H9 (cell line): ENCODE measurements at regions not wholly inside any gene's neighbourhood (a gene's known extent, or its start where the extent isn't known, plus 50 kb on each side); places are given as distances from the start of the nearest gene placed in this dataset.

Source experiments
- DNase-seq: peaks from one replicate; pipeline ENCODE4 v3.0.0-alpha.2; 2017
- H2AFZ ChIP-seq: one replicate; pipeline ENCODE4 v1.6.1; 2013; ENCODE audit warnings: mild to moderate bottlenecking, low read length, control low read depth, moderate library complexity
- H2AK5ac ChIP-seq: 2 replicates; pipeline ENCODE4 v1.6.1; 2013; ENCODE audit warnings: low read length, control low read depth, mixed read lengths; ENCODE audit not compliant: insufficient read length
- H2BK120ac ChIP-seq: one replicate; pipeline ENCODE4 v1.6.1; 2013; ENCODE audit warnings: low read depth, mild to moderate bottlenecking, low read length, control low read depth, inconsistent platforms; ENCODE audit not compliant: poor library complexity, severe bottlenecking
- H2BK12ac ChIP-seq: 2 replicates; pipeline ENCODE4 v1.6.1; 2013; ENCODE audit warnings: low read length, control low read depth, mixed read lengths, low read depth; ENCODE audit not compliant: insufficient read length
- H2BK15ac ChIP-seq: 2 replicates; pipeline ENCODE4 v1.6.1; 2013; ENCODE audit warnings: low read depth, low read length, control low read depth
- H2BK20ac ChIP-seq: one replicate; pipeline ENCODE4 v1.6.1; 2013; ENCODE audit warnings: low read depth, mild to moderate bottlenecking, low read length, control low read depth, inconsistent platforms; ENCODE audit not compliant: poor library complexity, severe bottlenecking
- H2BK5ac ChIP-seq: 2 replicates; pipeline ENCODE4 v1.6.1; 2013; ENCODE audit warnings: low read length, control low read depth, mixed read lengths; ENCODE audit not compliant: insufficient read length
- H3K14ac ChIP-seq: 2 replicates; pipeline ENCODE4 v1.6.1; 2013; ENCODE audit warnings: low read length, control low read depth; ENCODE audit not compliant: insufficient read depth
- H3K18ac ChIP-seq: 2 replicates; pipeline ENCODE4 v1.6.1; 2013; ENCODE audit warnings: low read depth, mild to moderate bottlenecking, mixed read lengths, low read length, control low read depth; ENCODE audit not compliant: insufficient read length
- H3K23ac ChIP-seq: 2 replicates; pipeline ENCODE4 v1.6.1; 2013; ENCODE audit warnings: low read length, control low read depth, mixed read lengths, low read depth; ENCODE audit not compliant: insufficient read length
- H3K23me2 ChIP-seq: 2 replicates; pipeline ENCODE4 v1.6.1; 2013; ENCODE audit warnings: low read depth, mild to moderate bottlenecking, mixed read lengths, low read length, control low read depth; ENCODE audit not compliant: insufficient read length, poor library complexity, severe bottlenecking
- H3K27ac ChIP-seq: 2 replicates; pipeline ENCODE4 v1.5.1; 2013; ENCODE audit warnings: low read length, control low read depth, mixed read lengths, low read depth; ENCODE audit not compliant: insufficient read length
- H3K27me3 ChIP-seq: 2 replicates; pipeline ENCODE4 v1.6.1; 2013; ENCODE audit warnings: low read length, control low read depth, inconsistent platforms; ENCODE audit not compliant: insufficient read depth
- H3K4ac ChIP-seq: 2 replicates; pipeline ENCODE4 v1.6.1; 2013; ENCODE audit warnings: low read depth, mild to moderate bottlenecking, control low read depth, inconsistent platforms, low read length, moderate library complexity
- H3K4me1 ChIP-seq: 2 replicates; pipeline ENCODE4 v1.6.1; 2013; ENCODE audit warnings: low read length, control low read depth, inconsistent platforms; ENCODE audit not compliant: insufficient read depth
- H3K4me2 ChIP-seq: 2 replicates; pipeline ENCODE4 v1.6.1; 2013; ENCODE audit warnings: low read length, control low read depth, mixed read lengths; ENCODE audit not compliant: insufficient read length, insufficient read depth
- H3K56ac ChIP-seq: 2 replicates; pipeline ENCODE4 v1.6.1; 2013; ENCODE audit warnings: low read depth, mild to moderate bottlenecking, mixed read lengths, low read length, control low read depth; ENCODE audit not compliant: insufficient read length
- H3K79me1 ChIP-seq: 2 replicates; pipeline ENCODE4 v1.6.1; 2013; ENCODE audit warnings: low read depth, mild to moderate bottlenecking, moderate library complexity, low read length, control low read depth, inconsistent platforms; ENCODE audit not compliant: insufficient read depth, poor library complexity, severe bottlenecking
- H3K79me2 ChIP-seq: 2 replicates; pipeline ENCODE4 v1.6.1; 2013; ENCODE audit warnings: low read length, control low read depth, inconsistent platforms; ENCODE audit not compliant: insufficient read depth
- H3K9ac ChIP-seq: 2 replicates; pipeline ENCODE4 v1.6.1; 2013; ENCODE audit warnings: low read length, control low read depth, mixed read lengths; ENCODE audit not compliant: insufficient read length; ENCODE audit errors: extremely low read depth
- H3K9me3 ChIP-seq: one replicate; pipeline ENCODE4 v1.6.1; 2013; ENCODE audit warnings: low read depth, low read length, inconsistent platforms; ENCODE audit not compliant: control insufficient read depth
- H3T11ph ChIP-seq: one replicate; pipeline ENCODE4 v1.6.1; 2013; ENCODE audit warnings: mild to moderate bottlenecking, low read length, control low read depth, inconsistent platforms
- H4K20me1 ChIP-seq: one replicate; pipeline ENCODE4 v1.6.1; 2013; ENCODE audit not compliant: control insufficient read depth, insufficient read length, insufficient read depth
- H4K5ac ChIP-seq: 2 replicates; pipeline ENCODE4 v1.6.1; 2013; ENCODE audit warnings: low read depth, mild to moderate bottlenecking, mixed read lengths, low read length, control low read depth; ENCODE audit not compliant: insufficient read length
- H4K8ac ChIP-seq: replicated peaks from 2 replicates; pipeline ENCODE4 v1.6.1; 2013; ENCODE audit warnings: low read length, control low read depth, mixed read lengths, low read depth; ENCODE audit not compliant: insufficient read length
- H4K91ac ChIP-seq: 2 replicates; pipeline ENCODE4 v1.6.1; 2013; ENCODE audit warnings: low read depth, mild to moderate bottlenecking, moderate library complexity, mixed read lengths, low read length, control low read depth; ENCODE audit not compliant: insufficient read length
- H3K27ac Mint-ChIP-seq, 3 experiments: 2 replicates in 2 of 3; 3 replicates in 1 of 3; pipeline ENCODE4 v1.8.0; 2020 to 2021; ENCODE audit warnings: mixed read lengths in 3 of 3, mild to moderate bottlenecking in 1 of 3, moderate library complexity in 1 of 3
- H3K27me3 Mint-ChIP-seq: 2 replicates; pipeline ENCODE4 v1.8.0; 2021; ENCODE audit warnings: low read depth, mild to moderate bottlenecking, moderate library complexity, mixed read lengths
- H3K36me3 Mint-ChIP-seq, 3 experiments: 2 replicates in 2 of 3; 3 replicates in 1 of 3; pipeline ENCODE4 v1.8.0; 2020 to 2021; ENCODE audit warnings: low read depth in 3 of 3, mixed read lengths in 3 of 3; ENCODE audit not compliant: insufficient read depth in 1 of 3
- H3K4me1 Mint-ChIP-seq, 2 experiments: 2 replicates each; pipeline ENCODE4 v1.8.0; 2020; ENCODE audit warnings: mixed read lengths in 2 of 2
- H3K4me3 Mint-ChIP-seq, 2 experiments: 2 replicates in 1 of 2; 3 replicates in 1 of 2; pipeline ENCODE4 v1.8.0; 2020 to 2021; ENCODE audit warnings: mild to moderate bottlenecking in 2 of 2, mixed read lengths in 2 of 2, moderate library complexity in 1 of 2
- H3K9me3 Mint-ChIP-seq, 2 experiments: 2 replicates in 1 of 2; 3 replicates in 1 of 2; pipeline ENCODE4 v1.8.0; 2020; ENCODE audit warnings: mild to moderate bottlenecking in 2 of 2, mixed read lengths in 2 of 2, moderate library complexity in 1 of 2
- WGBS: extraction: QIAGEN DNeasy Blood & Tissue Kit; methylation state at CpG from one replicate; pipeline ENCODE4 v1.1.7; 2013; ENCODE audit warnings: missing lambda C conversion rate, low lambda C conversion rate, mixed read lengths; ENCODE audit not compliant: insufficient read length; ENCODE audit errors: extremely low coverage; 5-methylcytosine and 5-hydroxymethylcytosine counted together
- TF ChIP-seq, protein P1 (sequence below): fragments of 200-600 bp; sonication (generic); conservative IDR thresholded peaks from 3 replicates; pipeline ENCODE4 v1.8.0; 2021; ENCODE audit warnings: antibody characterized with exemption, mild to moderate bottlenecking

DNA sequence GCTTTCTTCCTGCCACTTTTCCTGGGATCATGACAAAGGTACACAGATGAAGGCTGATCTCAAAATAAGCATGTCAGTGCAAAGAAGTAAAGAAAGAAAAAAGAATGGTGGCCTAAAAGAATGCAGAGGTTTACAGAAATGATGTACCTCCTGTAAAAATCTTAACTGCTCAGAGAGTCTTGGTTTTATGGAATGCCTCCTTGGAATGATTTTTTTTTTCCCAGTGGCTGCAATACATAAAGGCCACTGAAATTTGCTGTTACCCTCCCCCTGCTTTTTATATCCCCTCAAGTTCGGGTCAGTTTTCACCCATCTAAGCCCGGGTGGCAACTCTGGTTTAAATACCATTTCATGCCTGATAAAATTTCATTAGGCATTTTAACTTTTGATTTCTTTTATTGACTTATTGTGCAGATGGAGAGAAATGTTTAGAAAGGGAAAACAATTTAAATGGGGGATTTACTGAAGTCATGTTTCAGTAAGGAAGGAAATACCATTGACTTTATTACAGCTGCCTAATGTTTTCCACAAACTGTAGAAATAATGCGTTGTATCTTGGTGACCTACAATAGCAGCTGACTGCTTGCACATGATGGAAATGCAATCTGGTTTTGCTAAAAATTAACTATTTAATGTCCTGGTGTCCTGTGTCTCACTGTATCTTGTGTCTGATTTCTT is 102.5 kb downstream of the SAMD9 start:
- Mint-ChIP-seq H3K36me3 (no peaks in the 10 kb centered on the region), H3K4me1 (peaks cover 16 to 17% of the 10 kb centered on the region in 2 experiments; a peak in 3 of 4 replicates), H3K9me3 (no peaks in the 10 kb centered on the region), H3K4me3 (no peak overlapping the region), H3K27ac (no peak overlapping the region), H3K27me3 (peaks cover 2% of the 10 kb centered on the region)
- Histone ChIP-seq H4K8ac (no peak overlapping the region), H2AK5ac (no peak overlapping the region), H3K79me1 (no peaks in the 10 kb centered on the region), H2AFZ (no peak overlapping the region), H3K14ac (no peak overlapping the region), H3T11ph (no peak overlapping the region), H3K79me2 (no peaks in the 10 kb centered on the region), H2BK20ac (no peak overlapping the region), H4K91ac (no peak overlapping the region), H3K27ac (no peak overlapping the region), H3K23me2 (no peaks in the 10 kb centered on the region), H3K18ac (no peak overlapping the region), H4K20me1 (no peaks in the 10 kb centered on the region), H3K4me2 (no peak overlapping the region), H3K9ac (no peak overlapping the region), H3K9me3 (no peaks in the 10 kb centered on the region), H3K23ac (no peak overlapping the region), H3K4me1 (no peaks in the 10 kb centered on the region), H2BK5ac (no peak overlapping the region), H2BK120ac (no peak overlapping the region), H2BK15ac (no peak overlapping the region), H3K4ac (no peak overlapping the region), H3K27me3 (no peaks in the 10 kb centered on the region), H3K56ac (no peak overlapping the region), H4K5ac (no peak overlapping the region), H2BK12ac (no peak overlapping the region)
- TF ChIP-seq, protein P1, sequence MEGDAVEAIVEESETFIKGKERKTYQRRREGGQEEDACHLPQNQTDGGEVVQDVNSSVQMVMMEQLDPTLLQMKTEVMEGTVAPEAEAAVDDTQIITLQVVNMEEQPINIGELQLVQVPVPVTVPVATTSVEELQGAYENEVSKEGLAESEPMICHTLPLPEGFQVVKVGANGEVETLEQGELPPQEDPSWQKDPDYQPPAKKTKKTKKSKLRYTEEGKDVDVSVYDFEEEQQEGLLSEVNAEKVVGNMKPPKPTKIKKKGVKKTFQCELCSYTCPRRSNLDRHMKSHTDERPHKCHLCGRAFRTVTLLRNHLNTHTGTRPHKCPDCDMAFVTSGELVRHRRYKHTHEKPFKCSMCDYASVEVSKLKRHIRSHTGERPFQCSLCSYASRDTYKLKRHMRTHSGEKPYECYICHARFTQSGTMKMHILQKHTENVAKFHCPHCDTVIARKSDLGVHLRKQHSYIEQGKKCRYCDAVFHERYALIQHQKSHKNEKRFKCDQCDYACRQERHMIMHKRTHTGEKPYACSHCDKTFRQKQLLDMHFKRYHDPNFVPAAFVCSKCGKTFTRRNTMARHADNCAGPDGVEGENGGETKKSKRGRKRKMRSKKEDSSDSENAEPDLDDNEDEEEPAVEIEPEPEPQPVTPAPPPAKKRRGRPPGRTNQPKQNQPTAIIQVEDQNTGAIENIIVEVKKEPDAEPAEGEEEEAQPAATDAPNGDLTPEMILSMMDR: no peak
- DNase-seq: no peak
- WGBS: no CpG with 5 or more reads among the region's 3 CpGs
